ENCODE measurements at regions not wholly inside any gene's neighbourhood (a gene's known extent, or its start where the extent isn't known, plus 50 kb on each side); places are given as distances from the start of the nearest gene placed in this dataset.

GRCh38 chr11:39661890-39662289 lies 1797.6 kb downstream of the LRRC4C start (continued):
- TF ChIP-seq ZNF549 (CRISPR knock-in tag; IDR thresholded peaks at IDR 0.05) (no peak), GTF3A (CRISPR knock-in tag; conservative IDR thresholded peaks at IDR 0.05) (no peak), NBN (conservative IDR thresholded peaks at IDR 0.05) (no peak), RFXAP (CRISPR knock-in tag; IDR thresholded peaks at IDR 0.05; ENCODE audit: borderline replicate concordance) (no peak), ELF3 (CRISPR knock-in tag; IDR thresholded peaks at IDR 0.05) (no peak), ELK4 (CRISPR knock-in tag; IDR thresholded peaks at IDR 0.05; ENCODE audit: borderline replicate concordance) (no peak), TAF15 (IDR thresholded peaks at IDR 0.05; ENCODE audit: low read depth, low read length, poor library complexity, severe bottlenecking) (no peak), ZNF772 (CRISPR knock-in tag; IDR thresholded peaks at IDR 0.05) (no peak), ZNF724P (CRISPR knock-in tag; IDR thresholded peaks at IDR 0.05; ENCODE audit: borderline replicate concordance) (no peak)

- Histone ChIP-seq H3K9me3 (ENCODE audit: low read length) (peaks cover 17% of the 10 kb centered on the region), H4K20me1 (ENCODE audit: insufficient read depth, low read length) (no peaks in the 10 kb centered on the region), H3K4me2 (ENCODE audit: low read depth, low read length) (no peak overlapping the region), H2AFZ (ENCODE audit: low read length) (no peak overlapping the region), H3K4me1 (ENCODE audit: insufficient read depth, low read length) (no peaks in the 10 kb centered on the region), H3K36me3 (replicated peaks in 1 of 2; ENCODE audit: control insufficient read depth in 1 of 2, insufficient read depth in 2 of 2, low read length in 2 of 2) (no peaks in the 10 kb centered on the region), H3K9ac (ENCODE audit: insufficient read depth, low read depth, low read length) (no peak overlapping the region), H3K27me3 (ENCODE audit: control insufficient read depth in 1 of 2, insufficient read depth in 2 of 2, low read length in 2 of 2) (no peaks in the 10 kb centered on the region; a peak in 1 of 5 replicates), H3K27ac (ENCODE audit: extremely low read length, insufficient read depth, low read length) (no peak overlapping the region), H3K79me2 (ENCODE audit: insufficient read depth, low read length) (no peaks in the 10 kb centered on the region), H3K4me3 (replicated peaks in 1 of 3; ENCODE audit: insufficient read depth in 1 of 3, low read depth in 2 of 3, low read length in 3 of 3) (no peak overlapping the region)
- ChIA-PET POLR2A (no interaction called here), CTCF (ENCODE audit: low intra/inter-chr PET ratio, low total read pairs) (no interaction called here)
- FAIRE-seq (no peak), DNase-seq (ENCODE audit: low spot score) (no peak), ATAC-seq (no peak; the same call in 2 of the 3 replicates)
- in situ Hi-C loops (cut with HindIII; ENCODE audit: extremely low pct_ligation_motif_present, low pct_unique_long_range_greater_than_20kb) (no loop called here), intact Hi-C loops (cut with micrococcal nuclease; ENCODE audit: unreplicated experiment) (no loop called here)
- no TSS peak for BruUV-seq (replicated peaks)
- 9% methylated on average over 6 of the region's 24 CpGs for WGBS (ENCODE audit: low lambda C conversion rate)
- TF ChIP-seq SALL1 (CRISPR knock-in tag; IDR thresholded peaks at IDR 0.05) (no peak), POLR2A (IDR thresholded peaks at IDR 0.05; ENCODE audit: insufficient read depth in 1 of 2, low read depth in 2 of 2, low read length in 2 of 2) (no peak), ATF1 (CRISPR knock-in tag; IDR thresholded peaks at IDR 0.05) (no peak), ZNF550 (CRISPR knock-in tag; IDR thresholded peaks at IDR 0.05; ENCODE audit: borderline replicate concordance) (no peak), ZNF616 (CRISPR knock-in tag; IDR thresholded peaks at IDR 0.05; ENCODE audit: low read depth) (no peak), NR2C2 (CRISPR knock-in tag; IDR thresholded peaks at IDR 0.05; ENCODE audit: borderline replicate concordance) (no peak)
- TF ChIP-seq, protein P1, sequence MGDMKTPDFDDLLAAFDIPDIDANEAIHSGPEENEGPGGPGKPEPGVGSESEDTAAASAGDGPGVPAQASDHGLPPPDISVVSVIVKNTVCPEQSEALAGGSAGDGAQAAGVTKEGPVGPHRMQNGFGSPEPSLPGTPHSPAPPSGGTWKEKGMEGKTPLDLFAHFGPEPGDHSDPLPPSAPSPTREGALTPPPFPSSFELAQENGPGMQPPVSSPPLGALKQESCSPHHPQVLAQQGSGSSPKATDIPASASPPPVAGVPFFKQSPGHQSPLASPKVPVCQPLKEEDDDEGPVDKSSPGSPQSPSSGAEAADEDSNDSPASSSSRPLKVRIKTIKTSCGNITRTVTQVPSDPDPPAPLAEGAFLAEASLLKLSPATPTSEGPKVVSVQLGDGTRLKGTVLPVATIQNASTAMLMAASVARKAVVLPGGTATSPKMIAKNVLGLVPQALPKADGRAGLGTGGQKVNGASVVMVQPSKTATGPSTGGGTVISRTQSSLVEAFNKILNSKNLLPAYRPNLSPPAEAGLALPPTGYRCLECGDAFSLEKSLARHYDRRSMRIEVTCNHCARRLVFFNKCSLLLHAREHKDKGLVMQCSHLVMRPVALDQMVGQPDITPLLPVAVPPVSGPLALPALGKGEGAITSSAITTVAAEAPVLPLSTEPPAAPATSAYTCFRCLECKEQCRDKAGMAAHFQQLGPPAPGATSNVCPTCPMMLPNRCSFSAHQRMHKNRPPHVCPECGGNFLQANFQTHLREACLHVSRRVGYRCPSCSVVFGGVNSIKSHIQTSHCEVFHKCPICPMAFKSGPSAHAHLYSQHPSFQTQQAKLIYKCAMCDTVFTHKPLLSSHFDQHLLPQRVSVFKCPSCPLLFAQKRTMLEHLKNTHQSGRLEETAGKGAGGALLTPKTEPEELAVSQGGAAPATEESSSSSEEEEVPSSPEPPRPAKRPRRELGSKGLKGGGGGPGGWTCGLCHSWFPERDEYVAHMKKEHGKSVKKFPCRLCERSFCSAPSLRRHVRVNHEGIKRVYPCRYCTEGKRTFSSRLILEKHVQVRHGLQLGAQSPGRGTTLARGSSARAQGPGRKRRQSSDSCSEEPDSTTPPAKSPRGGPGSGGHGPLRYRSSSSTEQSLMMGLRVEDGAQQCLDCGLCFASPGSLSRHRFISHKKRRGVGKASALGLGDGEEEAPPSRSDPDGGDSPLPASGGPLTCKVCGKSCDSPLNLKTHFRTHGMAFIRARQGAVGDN (CRISPR knock-in tag; IDR thresholded peaks at IDR 0.05) = no peak
- TF ChIP-seq, protein P2, sequence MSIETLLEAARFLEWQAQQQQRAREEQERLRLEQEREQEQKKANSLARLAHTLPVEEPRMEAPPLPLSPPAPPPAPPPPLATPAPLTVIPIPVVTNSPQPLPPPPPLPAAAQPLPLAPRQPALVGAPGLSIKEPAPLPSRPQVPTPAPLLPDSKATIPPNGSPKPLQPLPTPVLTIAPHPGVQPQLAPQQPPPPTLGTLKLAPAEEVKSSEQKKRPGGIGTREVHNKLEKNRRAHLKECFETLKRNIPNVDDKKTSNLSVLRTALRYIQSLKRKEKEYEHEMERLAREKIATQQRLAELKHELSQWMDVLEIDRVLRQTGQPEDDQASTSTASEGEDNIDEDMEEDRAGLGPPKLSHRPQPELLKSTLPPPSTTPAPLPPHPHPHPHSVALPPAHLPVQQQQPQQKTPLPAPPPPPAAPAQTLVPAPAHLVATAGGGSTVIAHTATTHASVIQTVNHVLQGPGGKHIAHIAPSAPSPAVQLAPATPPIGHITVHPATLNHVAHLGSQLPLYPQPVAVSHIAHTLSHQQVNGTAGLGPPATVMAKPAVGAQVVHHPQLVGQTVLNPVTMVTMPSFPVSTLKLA (IDR thresholded peaks at IDR 0.05) = no peak
Measured at GRCh38 chr11:39651857-39652461, 1807.5 kb downstream of the LRRC4C start.
